DOHH2 (cell line): ENCODE measurements at regions not wholly inside any gene's neighbourhood (a gene's known extent, or its start where the extent isn't known, plus 50 kb on each side); places are given as distances from the start of the nearest gene placed in this dataset.

Experiments
- H3F3A ChIP-seq: fragments of 200-600 bp; sonication (generic), shearing (Covaris generic); 2 replicates; pipeline ENCODE4 v1.6.0; 2016; ENCODE audit warnings: antibody characterized with exemption, mild to moderate bottlenecking; ENCODE audit not compliant: control insufficient read depth, insufficient read depth
- H3K27ac ChIP-seq: fragments of 200-600 bp; sonication (generic); 2 replicates; pipeline ENCODE4 v1.5.1; 2014; ENCODE audit warnings: low read depth, mild to moderate bottlenecking, low read length, moderate library complexity
- H3K27me3 ChIP-seq: fragments of 200-600 bp; sonication (generic); 2 replicates; pipeline ENCODE4 v1.6.1; 2014; ENCODE audit warnings: mild to moderate bottlenecking, low read length, mixed read lengths; ENCODE audit not compliant: control insufficient read depth
- H3K36me3 ChIP-seq: fragments of 200-600 bp; sonication (generic); 2 replicates; pipeline ENCODE4 v1.6.1; 2014; ENCODE audit warnings: mild to moderate bottlenecking, low read length, moderate library complexity, mixed read lengths; ENCODE audit not compliant: control insufficient read depth
- H3K4me1 ChIP-seq: fragments of 200-600 bp; sonication (generic); 2 replicates; pipeline ENCODE4 v1.6.1; 2014; ENCODE audit warnings: mild to moderate bottlenecking, low read length, mixed read lengths; ENCODE audit not compliant: control insufficient read depth
- H3K4me2 ChIP-seq: fragments of 200-600 bp; sonication (generic); 2 replicates; pipeline ENCODE4 v1.6.0; 2014; ENCODE audit warnings: mild to moderate bottlenecking, low read length, moderate library complexity
- H3K4me3 ChIP-seq: fragments of 200-600 bp; sonication (generic); 2 replicates; pipeline ENCODE4 v1.5.1; 2014; ENCODE audit warnings: mild to moderate bottlenecking, low read length, mixed read lengths
- H3K79me2 ChIP-seq: fragments of 200-600 bp; sonication (generic); 2 replicates; pipeline ENCODE4 v1.6.1; 2014; ENCODE audit warnings: mild to moderate bottlenecking, low read length, mixed read lengths; ENCODE audit not compliant: control insufficient read depth
- H3K9me2 ChIP-seq: fragments of 200-600 bp; sonication (generic); replicated peaks from 2 replicates; pipeline ENCODE4 v1.6.1; 2014; ENCODE audit warnings: mild to moderate bottlenecking, low read length, mixed read lengths; ENCODE audit not compliant: control insufficient read depth
- H3K9me3 ChIP-seq: fragments of 200-600 bp; sonication (generic); 2 replicates; pipeline ENCODE4 v1.6.1; 2014; ENCODE audit warnings: antibody characterized with exemption, low read length, mixed read lengths; ENCODE audit not compliant: control insufficient read depth, insufficient read depth
- H4K20me1 ChIP-seq: fragments of 200-600 bp; sonication (generic); 2 replicates; pipeline ENCODE4 v1.6.0; 2014; ENCODE audit warnings: low read depth, mild to moderate bottlenecking, antibody characterized with exemption, low read length, moderate library complexity; ENCODE audit not compliant: control insufficient read depth, insufficient read depth
- EZH2phosphoT487 ChIP-seq: fragments of 200-600 bp; sonication (generic); IDR thresholded peaks from 2 replicates; pipeline ENCODE4 v1.6.1; 2017; ENCODE audit warnings: borderline replicate concordance, mild to moderate bottlenecking, antibody characterized with exemption, low read length, moderate library complexity, mixed read lengths
- TF ChIP-seq, protein P1 (sequence below): fragments of 200-600 bp; sonication (generic); IDR thresholded peaks from one replicate; pipeline ENCODE4 v1.5.1; 2014; ENCODE audit warnings: antibody characterized with exemption, mild to moderate bottlenecking, low read depth, low read length; ENCODE audit not compliant: poor library complexity, severe bottlenecking

DNA sequence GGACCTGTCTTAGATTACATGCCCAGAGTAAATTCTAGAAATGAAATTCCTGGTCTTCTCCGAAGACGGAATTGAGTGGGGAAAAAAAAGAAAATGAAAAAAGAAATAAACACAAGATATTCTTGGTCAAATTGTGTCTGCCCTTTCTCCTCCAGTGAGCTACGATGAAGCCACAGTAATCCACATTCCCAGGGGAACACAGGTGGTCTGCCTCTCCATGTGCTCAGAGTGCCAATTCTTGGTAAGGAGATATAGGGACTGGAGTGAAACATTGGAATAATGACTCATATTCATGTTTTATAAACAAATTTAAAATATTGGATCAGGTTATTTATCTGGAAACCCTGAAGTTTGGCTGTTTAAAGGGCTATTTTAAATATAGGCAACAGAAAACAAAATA lies 54.2 kb upstream of the MGST2 start:
- Histone ChIP-seq H3K27ac (no peak overlapping the region), H3K79me2 (no peaks in the 10 kb centered on the region), H4K20me1 (no peaks in the 10 kb centered on the region), H3F3A (no peaks in the 10 kb centered on the region), H3K9me3 (no peaks in the 10 kb centered on the region), H3K9me2 (no peaks in the 10 kb centered on the region), H3K27me3 (no peaks in the 10 kb centered on the region; the same call in 1 of the 2 replicates), H3K36me3 (no peaks in the 10 kb centered on the region), H3K4me2 (no peak overlapping the region), H3K4me1 (peaks cover 6% of the 10 kb centered on the region), H3K4me3 (no peak overlapping the region)
- TF ChIP-seq EZH2phosphoT487: no peak

DNA sequence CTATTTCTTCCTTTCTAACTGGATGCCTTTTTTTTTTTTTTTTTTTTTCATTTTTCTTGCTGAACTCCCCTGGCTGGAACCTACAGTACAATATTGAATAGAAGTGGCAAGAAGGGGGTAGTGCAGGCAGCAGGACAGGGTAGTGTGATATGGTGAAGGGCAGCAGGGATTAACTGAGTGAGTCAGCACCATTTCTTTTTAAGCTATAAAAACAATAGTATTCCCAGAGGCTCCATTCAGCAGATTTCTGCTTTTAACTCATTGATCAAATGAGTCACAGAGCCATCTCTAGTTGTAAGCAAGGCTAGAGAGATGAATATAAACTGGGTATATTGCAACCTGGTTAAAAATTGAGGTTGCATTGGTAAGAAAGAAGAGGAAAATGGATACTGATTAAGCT lies 53.6 kb upstream of the SETD7 start:
- TF ChIP-seq, protein P1, sequence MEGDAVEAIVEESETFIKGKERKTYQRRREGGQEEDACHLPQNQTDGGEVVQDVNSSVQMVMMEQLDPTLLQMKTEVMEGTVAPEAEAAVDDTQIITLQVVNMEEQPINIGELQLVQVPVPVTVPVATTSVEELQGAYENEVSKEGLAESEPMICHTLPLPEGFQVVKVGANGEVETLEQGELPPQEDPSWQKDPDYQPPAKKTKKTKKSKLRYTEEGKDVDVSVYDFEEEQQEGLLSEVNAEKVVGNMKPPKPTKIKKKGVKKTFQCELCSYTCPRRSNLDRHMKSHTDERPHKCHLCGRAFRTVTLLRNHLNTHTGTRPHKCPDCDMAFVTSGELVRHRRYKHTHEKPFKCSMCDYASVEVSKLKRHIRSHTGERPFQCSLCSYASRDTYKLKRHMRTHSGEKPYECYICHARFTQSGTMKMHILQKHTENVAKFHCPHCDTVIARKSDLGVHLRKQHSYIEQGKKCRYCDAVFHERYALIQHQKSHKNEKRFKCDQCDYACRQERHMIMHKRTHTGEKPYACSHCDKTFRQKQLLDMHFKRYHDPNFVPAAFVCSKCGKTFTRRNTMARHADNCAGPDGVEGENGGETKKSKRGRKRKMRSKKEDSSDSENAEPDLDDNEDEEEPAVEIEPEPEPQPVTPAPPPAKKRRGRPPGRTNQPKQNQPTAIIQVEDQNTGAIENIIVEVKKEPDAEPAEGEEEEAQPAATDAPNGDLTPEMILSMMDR: no peak
- TF ChIP-seq EZH2phosphoT487: no peak
- Histone ChIP-seq H3K9me3 (no peaks in the 10 kb centered on the region), H3K79me2 (no peaks in the 10 kb centered on the region), H4K20me1 (no peaks in the 10 kb centered on the region), H3K4me2 (no peak overlapping the region), H3K27ac (no peak overlapping the region), H3F3A (no peaks in the 10 kb centered on the region), H3K4me3 (no peak overlapping the region), H3K4me1 (peaks cover 8% of the 10 kb centered on the region), H3K36me3 (no peaks in the 10 kb centered on the region), H3K27me3 (no peaks in the 10 kb centered on the region; the same call in 1 of the 2 replicates), H3K9me2 (no peaks in the 10 kb centered on the region)

DNA sequence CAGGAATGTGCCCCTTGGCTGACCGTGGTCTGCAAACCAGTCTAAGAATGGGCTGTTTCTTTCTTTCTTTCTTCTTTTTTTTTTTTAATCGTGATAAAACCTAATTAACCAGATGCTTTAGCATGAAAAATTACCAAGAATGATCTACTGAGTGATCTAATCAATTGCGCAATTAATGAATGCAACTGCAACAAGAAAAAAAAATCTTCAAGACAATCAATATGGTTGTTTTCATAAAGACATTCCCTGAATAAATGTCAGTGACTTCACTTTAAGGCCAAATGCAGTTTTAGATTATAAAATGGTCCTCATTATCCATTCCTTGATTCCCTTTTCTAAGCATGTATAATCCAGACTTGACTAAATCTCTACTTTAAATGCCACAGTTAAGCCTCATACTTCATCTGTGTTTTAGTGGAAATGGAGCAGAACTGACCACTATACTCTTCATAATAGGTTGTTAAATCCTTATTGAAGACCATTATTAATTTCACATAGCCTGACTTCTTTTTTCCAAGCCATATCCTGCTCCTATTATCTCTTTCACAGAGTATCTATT lies 51.6 kb upstream of the SETD7 start:
- Histone ChIP-seq H3K79me2 (no peaks in the 10 kb centered on the region), H3K9me2 (no peaks in the 10 kb centered on the region), H3K27ac (no peak overlapping the region), H3K27me3 (no peaks in the 10 kb centered on the region; the same call in 1 of the 2 replicates), H3K36me3 (no peaks in the 10 kb centered on the region), H3K9me3 (no peaks in the 10 kb centered on the region), H3K4me1 (peaks cover 8% of the 10 kb centered on the region), H3F3A (no peaks in the 10 kb centered on the region), H3K4me3 (no peak overlapping the region), H4K20me1 (no peaks in the 10 kb centered on the region), H3K4me2 (no peak overlapping the region)
- no peak for TF ChIP-seq EZH2phosphoT487
- TF ChIP-seq, protein P1: no peak

DNA sequence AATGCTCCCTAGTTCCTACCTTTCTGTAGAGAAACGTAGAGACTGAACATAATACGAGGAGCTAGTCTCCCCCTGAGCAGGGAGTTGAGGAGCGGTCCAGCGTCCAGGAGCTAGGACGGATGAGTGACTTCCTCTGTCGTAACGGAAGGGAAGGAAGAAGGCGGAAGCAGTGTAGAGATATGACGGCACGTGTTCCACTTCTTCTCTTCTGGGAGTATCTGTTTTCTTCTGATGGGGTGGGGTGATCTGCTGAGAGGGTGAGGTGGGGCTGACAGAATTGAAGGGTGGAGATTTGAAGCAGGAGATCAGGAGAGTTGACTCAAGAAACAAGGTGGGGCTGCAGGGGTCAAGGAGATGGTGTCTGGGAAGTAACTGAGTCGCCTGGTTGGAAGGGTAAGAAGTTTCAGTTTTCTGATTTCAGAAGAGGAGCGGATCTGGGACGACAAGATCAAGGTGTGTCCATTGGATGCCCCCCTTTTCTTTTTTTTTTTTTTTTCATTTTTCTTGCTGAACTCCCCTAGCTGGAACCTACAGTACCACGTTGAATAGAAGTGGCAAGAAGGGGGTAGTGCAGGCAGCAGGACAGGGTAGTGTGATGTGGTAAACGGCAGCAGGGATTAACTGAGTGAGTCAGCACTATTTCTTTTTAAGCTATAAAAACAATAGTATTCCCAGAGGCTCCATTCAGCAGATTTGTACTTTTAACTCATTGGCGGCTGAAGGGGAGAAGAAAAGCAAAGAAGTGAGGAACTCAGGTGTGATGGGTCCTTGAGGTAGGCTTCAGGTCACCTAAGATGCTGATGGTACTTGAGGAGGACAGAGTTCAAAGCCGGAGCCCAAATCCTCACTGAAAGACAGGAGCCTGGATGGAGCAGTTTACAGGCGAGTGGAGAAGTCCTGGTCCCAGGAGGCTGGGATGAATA lies 50.8 kb upstream of the SETD7 start:
- H3K9me2 ChIP-seq: no peaks in the 10 kb centered on the region
- no peak for TF ChIP-seq EZH2phosphoT487
- TF ChIP-seq, protein P1: no peak
- peak overlapping the region; percentile 32 for H3K4me3 ChIP-seq
- H3K79me2 ChIP-seq: no peaks in the 10 kb centered on the region
- no peaks in the 10 kb centered on the region for H3K36me3 ChIP-seq
- no peak overlapping the region for H3K27ac ChIP-seq
- no peaks in the 10 kb centered on the region; the same call in 1 of the 2 replicates for H3K27me3 ChIP-seq
- H3K9me3 ChIP-seq: no peaks in the 10 kb centered on the region
- H3K4me1 ChIP-seq: peaks cover 8% of the 10 kb centered on the region
- peak overlapping the region; percentile 51 for H3K4me2 ChIP-seq
- no peaks in the 10 kb centered on the region for H3F3A ChIP-seq
- H4K20me1 ChIP-seq: no peaks in the 10 kb centered on the region
